ENCODE measurements at regions not wholly inside any gene's neighbourhood (a gene's known extent, or its start where the extent isn't known, plus 50 kb on each side); places are given as distances from the start of the nearest gene placed in this dataset.
A peak's percentile ranks its signal among the peaks of the same experiment; 100 is the strongest.

DNA sequence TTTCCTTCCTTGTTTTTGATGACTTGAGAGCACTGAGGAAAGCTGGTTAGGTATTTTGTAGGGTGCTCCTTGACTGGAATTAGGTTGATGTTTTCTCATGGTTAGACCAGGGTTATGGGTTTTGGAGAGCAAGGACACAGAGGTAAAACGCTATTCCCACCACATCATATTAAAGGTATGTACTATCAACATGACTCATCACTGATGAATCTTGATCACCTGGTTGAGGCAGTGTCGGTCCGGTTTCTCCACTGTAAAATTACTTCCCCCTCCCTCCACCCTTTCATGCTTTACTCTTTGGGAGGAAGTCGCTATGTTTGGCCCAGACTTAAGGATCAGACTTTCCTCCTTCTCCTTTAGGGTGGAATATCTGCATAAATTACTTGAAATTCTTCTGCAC, 201.6 kb downstream of the EDEM1 start:
- TF ChIP-seq SRSF1 (optimal IDR thresholded peaks at IDR 0.05; ENCODE audit: low read depth, low read length) (no peak), TOE1 (CRISPR knock-in tag; IDR thresholded peaks at IDR 0.05) (no peak), ZNF570 (CRISPR knock-in tag; IDR thresholded peaks at IDR 0.05; ENCODE audit: borderline replicate concordance) (no peak), ATF7 (IDR thresholded peaks at IDR 0.05) (no peak), ATF7 (CRISPR knock-in tag; IDR thresholded peaks at IDR 0.05) (no peak), ZNF7 (CRISPR knock-in tag; IDR thresholded peaks at IDR 0.05) (no peak), ZNF543 (CRISPR knock-in tag; IDR thresholded peaks at IDR 0.05) (no peak), ZNF891 (CRISPR knock-in tag; IDR thresholded peaks at IDR 0.05) (no peak), STAT5B (CRISPR knock-in tag; IDR thresholded peaks at IDR 0.05) (no peak)
- TF ChIP-seq, protein P1, sequence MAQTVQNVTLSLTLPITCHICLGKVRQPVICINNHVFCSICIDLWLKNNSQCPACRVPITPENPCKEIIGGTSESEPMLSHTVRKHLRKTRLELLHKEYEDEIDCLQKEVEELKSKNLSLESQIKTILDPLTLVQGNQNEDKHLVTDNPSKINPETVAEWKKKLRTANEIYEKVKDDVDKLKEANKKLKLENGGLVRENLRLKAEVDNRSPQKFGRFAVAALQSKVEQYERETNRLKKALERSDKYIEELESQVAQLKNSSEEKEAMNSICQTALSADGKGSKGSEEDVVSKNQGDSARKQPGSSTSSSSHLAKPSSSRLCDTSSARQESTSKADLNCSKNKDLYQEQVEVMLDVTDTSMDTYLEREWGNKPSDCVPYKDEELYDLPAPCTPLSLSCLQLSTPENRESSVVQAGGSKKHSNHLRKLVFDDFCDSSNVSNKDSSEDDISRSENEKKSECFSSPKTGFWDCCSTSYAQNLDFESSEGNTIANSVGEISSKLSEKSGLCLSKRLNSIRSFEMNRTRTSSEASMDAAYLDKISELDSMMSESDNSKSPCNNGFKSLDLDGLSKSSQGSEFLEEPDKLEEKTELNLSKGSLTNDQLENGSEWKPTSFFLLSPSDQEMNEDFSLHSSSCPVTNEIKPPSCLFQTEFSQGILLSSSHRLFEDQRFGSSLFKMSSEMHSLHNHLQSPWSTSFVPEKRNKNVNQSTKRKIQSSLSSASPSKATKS (CRISPR knock-in tag; IDR thresholded peaks at IDR 0.05) = no peak
- TF ChIP-seq, protein P2, sequence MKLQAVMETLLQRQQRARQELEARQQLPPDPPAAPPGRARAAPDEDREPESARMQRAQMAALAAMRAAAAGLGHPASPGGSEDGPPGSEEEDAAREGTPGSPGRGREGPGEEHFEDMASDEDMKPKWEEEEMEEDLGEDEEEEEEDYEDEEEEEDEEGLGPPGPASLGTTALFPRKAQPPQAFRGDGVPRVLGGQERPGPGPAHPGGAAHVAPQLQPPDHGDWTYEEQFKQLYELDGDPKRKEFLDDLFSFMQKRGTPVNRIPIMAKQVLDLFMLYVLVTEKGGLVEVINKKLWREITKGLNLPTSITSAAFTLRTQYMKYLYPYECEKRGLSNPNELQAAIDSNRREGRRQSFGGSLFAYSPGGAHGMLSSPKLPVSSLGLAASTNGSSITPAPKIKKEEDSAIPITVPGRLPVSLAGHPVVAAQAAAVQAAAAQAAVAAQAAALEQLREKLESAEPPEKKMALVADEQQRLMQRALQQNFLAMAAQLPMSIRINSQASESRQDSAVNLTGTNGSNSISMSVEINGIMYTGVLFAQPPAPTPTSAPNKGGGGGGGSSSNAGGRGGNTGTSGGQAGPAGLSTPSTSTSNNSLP (IDR thresholded peaks at IDR 0.05; ENCODE audit: low read depth, low read length) = no peak
- TF ChIP-seq, protein P3, sequence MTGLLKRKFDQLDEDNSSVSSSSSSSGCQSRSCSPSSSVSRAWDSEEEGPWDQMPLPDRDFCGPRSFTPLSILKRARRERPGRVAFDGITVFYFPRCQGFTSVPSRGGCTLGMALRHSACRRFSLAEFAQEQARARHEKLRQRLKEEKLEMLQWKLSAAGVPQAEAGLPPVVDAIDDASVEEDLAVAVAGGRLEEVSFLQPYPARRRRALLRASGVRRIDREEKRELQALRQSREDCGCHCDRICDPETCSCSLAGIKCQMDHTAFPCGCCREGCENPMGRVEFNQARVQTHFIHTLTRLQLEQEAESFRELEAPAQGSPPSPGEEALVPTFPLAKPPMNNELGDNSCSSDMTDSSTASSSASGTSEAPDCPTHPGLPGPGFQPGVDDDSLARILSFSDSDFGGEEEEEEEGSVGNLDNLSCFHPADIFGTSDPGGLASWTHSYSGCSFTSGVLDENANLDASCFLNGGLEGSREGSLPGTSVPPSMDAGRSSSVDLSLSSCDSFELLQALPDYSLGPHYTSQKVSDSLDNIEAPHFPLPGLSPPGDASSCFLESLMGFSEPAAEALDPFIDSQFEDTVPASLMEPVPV (CRISPR knock-in tag; IDR thresholded peaks at IDR 0.05) = no peak
- no peaks in the 10 kb centered on the region for H3K79me2 ChIP-seq (ENCODE audit: insufficient read depth, low read length)
- ATAC-seq = no peak
- intact Hi-C loops (cut with micrococcal nuclease; ENCODE audit: unreplicated experiment) (no loop called here), in situ Hi-C loops (cut with HindIII; ENCODE audit: extremely low pct_ligation_motif_present, low pct_unique_long_range_greater_than_20kb) (no loop called here)
- H3K4me3 ChIP-seq (replicated peaks in 1 of 3; ENCODE audit: insufficient read depth in 1 of 3, low read depth in 2 of 3, low read length in 3 of 3) = no peak overlapping the region
- 2% methylated on average over 4 of the region's 4 CpGs for WGBS (ENCODE audit: low lambda C conversion rate)
- no peaks in the 10 kb centered on the region for H4K20me1 ChIP-seq (ENCODE audit: insufficient read depth, low read length)
- H3K9me3 ChIP-seq (ENCODE audit: low read length) = no peaks in the 10 kb centered on the region
- no peak overlapping the region for H3K4me2 ChIP-seq (ENCODE audit: low read depth, low read length)
- no peaks in the 10 kb centered on the region for H3K4me1 ChIP-seq (ENCODE audit: insufficient read depth, low read length)
- H3K27me3 ChIP-seq (ENCODE audit: control insufficient read depth in 1 of 2, insufficient read depth in 2 of 2, low read length in 2 of 2) = no peaks in the 10 kb centered on the region
- no peak overlapping the region for H3K9ac ChIP-seq (ENCODE audit: insufficient read depth, low read depth, low read length)
- peak; percentile 2 for DNase-seq (ENCODE audit: low spot score)
- H2AFZ ChIP-seq (ENCODE audit: low read length) = no peak overlapping the region
- ChIA-PET POLR2A (no interaction called here), CTCF (ENCODE audit: low intra/inter-chr PET ratio, low total read pairs) (no interaction called here)
- H3K27ac ChIP-seq (ENCODE audit: extremely low read length, insufficient read depth, low read length) = no peak overlapping the region
- no peak for FAIRE-seq
- no peaks in the 10 kb centered on the region for H3K36me3 ChIP-seq (replicated peaks in 1 of 2; ENCODE audit: control insufficient read depth in 1 of 2, insufficient read depth in 2 of 2, low read length in 2 of 2)
- BruUV-seq (replicated peaks) = no TSS peak
